Loucy (cell line): ENCODE measurements at regions not wholly inside any gene's neighbourhood (a gene's known extent, or its start where the extent isn't known, plus 50 kb on each side); places are given as distances from the start of the nearest gene placed in this dataset.

Experiments
- CTCF ChIP-seq: fragments of 200-600 bp; sonication (generic); conservative IDR thresholded peaks from 2 replicates; pipeline ENCODE4 v1.5.1; 2014; ENCODE audit warnings: mild to moderate bottlenecking, antibody characterized with exemption, low read length
- EZH2phosphoT487 ChIP-seq: fragments of 200-600 bp; IDR thresholded peaks from 2 replicates; pipeline ENCODE4 v1.6.1; 2018; ENCODE audit warnings: antibody characterized with exemption, mild to moderate bottlenecking, moderate library complexity, borderline replicate concordance

DNA sequence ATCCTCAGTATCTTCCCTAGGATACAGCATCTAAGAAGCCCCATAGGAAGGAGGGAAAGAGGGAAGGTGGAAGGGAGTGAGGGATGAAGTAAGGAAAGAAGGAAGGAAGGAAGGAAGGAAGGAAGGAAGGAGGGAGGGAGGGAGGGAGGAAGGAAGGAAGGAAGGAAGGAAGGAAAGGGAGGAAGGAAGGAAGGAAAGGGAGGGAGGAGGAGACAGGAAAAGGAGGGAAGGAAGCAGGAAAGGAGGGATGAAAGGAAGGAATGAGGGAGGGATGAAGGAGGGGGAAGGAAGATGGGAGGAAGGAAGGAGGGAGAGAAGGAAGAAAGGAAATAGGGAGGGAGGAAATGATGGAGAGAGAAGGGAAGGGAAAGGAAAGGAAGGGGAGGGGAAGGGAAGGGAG, 455.6 kb upstream of the ZMIZ1 start:
- TF ChIP-seq CTCF (no peak), EZH2phosphoT487 (no peak)
